Spleen (tissue), 7 donors: ENCODE measurements at regions not wholly inside any gene's neighbourhood (a gene's known extent, or its start where the extent isn't known, plus 50 kb on each side); places are given as distances from the start of the nearest gene placed in this dataset.

Experiments used
- POLR2AphosphoS5 ChIP-seq, 3 donors: sonication (generic); formaldehyde crosslinking; IDR thresholded peaks; one replicate each; pipeline ENCODE4 v1.5.1; 2017; ENCODE audit warnings: antibody characterized with exemption in 3 of 3
- TF ChIP-seq, protein P1 (sequence below), 11 experiments: fragments of 200-600 bp in 7 of 11; fragments of 450-650 bp in 4 of 11; sonication (generic) in 4 of 11; IDR thresholded peaks in 8 of 11; conservative IDR thresholded peaks in 3 of 11; 1 replicate in 7 of 11; 2 replicates in 4 of 11; pipeline versions ENCODE4 v1.4.0 to v1.8.0; 2016 to 2021; ENCODE audit warnings: antibody characterized with exemption in 11 of 11, inconsistent platforms in 4 of 11, mild to moderate bottlenecking in 1 of 11
- donor health status: DM: no; HTN: no; CAD: no; lungs with moderate emphysema.
- donor health status: DM: no; HTN: no; CAD: no.
- donor health status: DM: no; HTN: no; CAD: no.

DNA sequence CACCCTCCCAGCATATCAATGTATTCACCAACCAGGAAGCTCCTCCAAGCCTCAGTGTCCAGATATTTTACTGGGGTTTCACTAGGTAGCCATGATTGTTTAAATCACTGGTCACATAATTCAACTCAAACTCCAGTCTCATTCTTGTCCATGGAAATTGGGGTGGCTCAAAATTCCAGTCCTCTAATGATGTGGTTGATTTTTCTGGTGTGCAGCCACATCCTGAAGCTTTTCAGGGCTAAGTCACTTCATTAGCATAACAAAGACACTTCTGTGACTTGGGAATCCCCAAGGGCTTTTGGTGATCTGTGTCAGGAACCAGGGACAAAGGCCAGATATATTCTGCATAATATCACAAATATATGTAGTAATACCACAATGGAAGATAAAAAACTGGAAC, 786.9 kb upstream of the IGFBP3 start:
- TF ChIP-seq POLR2AphosphoS5 (IDR thresholded peaks at IDR 0.05): no peak
- TF ChIP-seq, protein P1, sequence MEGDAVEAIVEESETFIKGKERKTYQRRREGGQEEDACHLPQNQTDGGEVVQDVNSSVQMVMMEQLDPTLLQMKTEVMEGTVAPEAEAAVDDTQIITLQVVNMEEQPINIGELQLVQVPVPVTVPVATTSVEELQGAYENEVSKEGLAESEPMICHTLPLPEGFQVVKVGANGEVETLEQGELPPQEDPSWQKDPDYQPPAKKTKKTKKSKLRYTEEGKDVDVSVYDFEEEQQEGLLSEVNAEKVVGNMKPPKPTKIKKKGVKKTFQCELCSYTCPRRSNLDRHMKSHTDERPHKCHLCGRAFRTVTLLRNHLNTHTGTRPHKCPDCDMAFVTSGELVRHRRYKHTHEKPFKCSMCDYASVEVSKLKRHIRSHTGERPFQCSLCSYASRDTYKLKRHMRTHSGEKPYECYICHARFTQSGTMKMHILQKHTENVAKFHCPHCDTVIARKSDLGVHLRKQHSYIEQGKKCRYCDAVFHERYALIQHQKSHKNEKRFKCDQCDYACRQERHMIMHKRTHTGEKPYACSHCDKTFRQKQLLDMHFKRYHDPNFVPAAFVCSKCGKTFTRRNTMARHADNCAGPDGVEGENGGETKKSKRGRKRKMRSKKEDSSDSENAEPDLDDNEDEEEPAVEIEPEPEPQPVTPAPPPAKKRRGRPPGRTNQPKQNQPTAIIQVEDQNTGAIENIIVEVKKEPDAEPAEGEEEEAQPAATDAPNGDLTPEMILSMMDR (IDR thresholded peaks at IDR 0.05 in 8 of 11, conservative IDR thresholded peaks at IDR 0.05 in 3 of 11): no peak
